ENCODE measurements at regions not wholly inside any gene's neighbourhood (a gene's known extent, or its start where the extent isn't known, plus 50 kb on each side); places are given as distances from the start of the nearest gene placed in this dataset.

DNA sequence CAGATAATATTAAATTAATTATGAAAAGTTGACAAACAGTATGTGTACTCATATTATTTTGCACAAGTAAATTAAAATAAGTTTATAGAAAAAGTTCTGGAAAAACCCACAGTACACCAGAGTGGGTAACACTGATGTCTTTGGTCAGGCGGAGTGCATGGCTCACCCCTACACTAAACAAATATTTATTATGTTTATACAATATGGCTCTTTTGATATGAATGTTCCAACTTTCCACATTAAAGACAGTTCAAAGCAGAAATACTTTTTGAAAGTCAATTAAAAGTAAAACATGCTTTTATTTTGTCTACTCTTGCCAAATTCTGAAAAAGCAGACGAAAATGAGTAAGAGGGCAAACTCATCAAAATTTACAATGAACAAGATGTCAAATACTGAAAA, 56.2 kb upstream of the DCBLD2 start:
- Histone ChIP-seq H3K9ac (ENCODE audit: insufficient read depth, low read length) (no peak overlapping the region), H3K4me2 (ENCODE audit: extremely low read depth, insufficient read depth, low read length) (no peak overlapping the region), H4K20me1 (ENCODE audit: control insufficient read depth, extremely low read depth, insufficient read depth, low read length) (no peaks in the 10 kb centered on the region), H3K9me3 (ENCODE audit: control insufficient read depth, insufficient read depth, low read depth, low read length) (no peaks in the 10 kb centered on the region), H3K4me3 (replicated peaks in 1 of 4; ENCODE audit: control extremely low read depth in 1 of 4, insufficient read depth in 1 of 4, low read depth in 3 of 4, low read length in 4 of 4) (no peak overlapping the region), H3K36me3 (ENCODE audit: control insufficient read depth, insufficient read depth, low read length) (no peaks in the 10 kb centered on the region), H3K79me2 (ENCODE audit: control insufficient read depth, insufficient read depth, low read length) (no peaks in the 10 kb centered on the region), H2AFZ (ENCODE audit: low read length) (no peak overlapping the region), H3K27me3 (ENCODE audit: control insufficient read depth, insufficient read depth, low read length) (no peaks in the 10 kb centered on the region), H3K27ac (ENCODE audit: insufficient read depth, low read length) (no peak overlapping the region), H3K4me1 (ENCODE audit: control insufficient read depth, extremely low read depth, insufficient read depth, low read length) (peaks cover 11% of the 10 kb centered on the region)
- no peak for DNase-seq (ENCODE audit: low read depth in 2 of 2)
- TF ChIP-seq, protein P1, sequence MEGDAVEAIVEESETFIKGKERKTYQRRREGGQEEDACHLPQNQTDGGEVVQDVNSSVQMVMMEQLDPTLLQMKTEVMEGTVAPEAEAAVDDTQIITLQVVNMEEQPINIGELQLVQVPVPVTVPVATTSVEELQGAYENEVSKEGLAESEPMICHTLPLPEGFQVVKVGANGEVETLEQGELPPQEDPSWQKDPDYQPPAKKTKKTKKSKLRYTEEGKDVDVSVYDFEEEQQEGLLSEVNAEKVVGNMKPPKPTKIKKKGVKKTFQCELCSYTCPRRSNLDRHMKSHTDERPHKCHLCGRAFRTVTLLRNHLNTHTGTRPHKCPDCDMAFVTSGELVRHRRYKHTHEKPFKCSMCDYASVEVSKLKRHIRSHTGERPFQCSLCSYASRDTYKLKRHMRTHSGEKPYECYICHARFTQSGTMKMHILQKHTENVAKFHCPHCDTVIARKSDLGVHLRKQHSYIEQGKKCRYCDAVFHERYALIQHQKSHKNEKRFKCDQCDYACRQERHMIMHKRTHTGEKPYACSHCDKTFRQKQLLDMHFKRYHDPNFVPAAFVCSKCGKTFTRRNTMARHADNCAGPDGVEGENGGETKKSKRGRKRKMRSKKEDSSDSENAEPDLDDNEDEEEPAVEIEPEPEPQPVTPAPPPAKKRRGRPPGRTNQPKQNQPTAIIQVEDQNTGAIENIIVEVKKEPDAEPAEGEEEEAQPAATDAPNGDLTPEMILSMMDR (conservative IDR thresholded peaks at IDR 0.05 in 1 of 2, IDR thresholded peaks at IDR 0.05 in 1 of 2; ENCODE audit: low read depth in 1 of 2, low read length in 2 of 2), result no peak
- no peak for TF ChIP-seq EZH2 (IDR thresholded peaks at IDR 0.05; ENCODE audit: low read length, missing control alignments)

DNA sequence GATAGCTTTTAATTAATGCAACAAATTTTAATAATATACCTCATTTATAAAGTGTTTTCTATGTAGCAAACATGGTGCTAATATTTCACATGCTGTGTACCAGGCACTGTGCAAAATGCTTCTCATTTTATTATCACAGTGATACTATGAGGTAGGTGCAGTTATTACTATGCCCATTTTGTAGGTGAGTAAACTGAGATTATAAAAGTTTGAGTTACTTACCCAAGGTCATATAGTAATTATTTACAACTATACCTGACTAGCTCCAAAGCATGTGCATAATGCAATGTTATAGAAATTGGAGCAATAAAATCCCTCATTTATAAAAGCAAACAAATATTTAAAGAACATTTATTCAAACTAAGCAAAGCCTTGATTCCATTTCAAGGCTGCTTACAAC, 54.5 kb upstream of the DCBLD2 start:
- H3K4me1 ChIP-seq (ENCODE audit: control insufficient read depth, extremely low read depth, insufficient read depth, low read length), result peaks cover 3% of the 10 kb centered on the region
- no peaks in the 10 kb centered on the region for H3K9me3 ChIP-seq (ENCODE audit: control insufficient read depth, insufficient read depth, low read depth, low read length)
- no peak overlapping the region for H3K9ac ChIP-seq (ENCODE audit: insufficient read depth, low read length)
- H3K4me3 ChIP-seq (replicated peaks in 1 of 4; ENCODE audit: control extremely low read depth in 1 of 4, insufficient read depth in 1 of 4, low read depth in 3 of 4, low read length in 4 of 4), result no peak overlapping the region
- H3K27ac ChIP-seq (ENCODE audit: insufficient read depth, low read length), result no peak overlapping the region
- H2AFZ ChIP-seq (ENCODE audit: low read length), result no peak overlapping the region
- no peak for DNase-seq (ENCODE audit: low read depth in 2 of 2)
- no peaks in the 10 kb centered on the region for H3K79me2 ChIP-seq (ENCODE audit: control insufficient read depth, insufficient read depth, low read length)
- no peaks in the 10 kb centered on the region for H3K36me3 ChIP-seq (ENCODE audit: control insufficient read depth, insufficient read depth, low read length)
- no peak for TF ChIP-seq EZH2 (IDR thresholded peaks at IDR 0.05; ENCODE audit: low read length, missing control alignments)
- TF ChIP-seq, protein P1 (conservative IDR thresholded peaks at IDR 0.05 in 1 of 2, IDR thresholded peaks at IDR 0.05 in 1 of 2; ENCODE audit: low read depth in 1 of 2, low read length in 2 of 2), result no peak
- H3K4me2 ChIP-seq (ENCODE audit: extremely low read depth, insufficient read depth, low read length), result no peak overlapping the region
- H3K27me3 ChIP-seq (ENCODE audit: control insufficient read depth, insufficient read depth, low read length), result no peaks in the 10 kb centered on the region
- H4K20me1 ChIP-seq (ENCODE audit: control insufficient read depth, extremely low read depth, insufficient read depth, low read length), result no peaks in the 10 kb centered on the region

DNA sequence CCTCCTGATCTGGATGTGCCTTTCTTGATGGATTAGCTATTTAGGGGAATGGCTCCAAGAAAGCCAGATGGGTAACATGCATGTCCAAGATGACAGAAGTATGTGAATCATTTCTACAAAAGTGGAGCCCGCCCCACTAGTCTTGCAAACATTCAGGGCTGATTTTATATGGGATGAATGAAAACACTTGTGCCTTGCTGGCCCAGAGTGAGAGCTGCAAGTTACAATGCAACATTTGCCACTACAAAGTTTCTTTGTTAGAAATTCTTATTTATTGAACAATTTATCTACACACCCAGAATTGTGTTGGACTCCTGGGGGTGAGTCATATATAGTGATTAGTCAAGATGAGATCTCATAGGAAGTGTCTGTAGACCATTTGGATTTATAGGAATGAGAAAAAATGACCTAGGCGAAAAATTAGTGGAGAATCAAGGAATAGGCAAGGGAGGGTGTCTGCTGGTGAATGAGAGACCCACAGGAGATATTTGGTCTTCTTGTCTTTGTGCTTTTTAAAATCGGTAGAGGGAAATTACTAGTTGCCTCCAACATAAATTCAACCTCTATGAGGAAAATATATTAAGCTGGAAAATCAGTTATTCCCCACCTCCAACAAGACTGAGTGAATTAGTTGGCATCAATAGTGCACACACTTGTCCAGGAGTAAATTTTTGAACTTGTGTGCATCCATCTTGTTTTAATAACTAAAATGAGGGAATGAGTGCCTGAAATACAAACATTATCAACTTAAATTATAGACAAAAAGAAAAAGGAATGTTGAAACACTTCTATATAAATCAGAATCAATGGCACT, 53.5 kb upstream of the DCBLD2 start:
- no peaks in the 10 kb centered on the region for H3K9me3 ChIP-seq (ENCODE audit: control insufficient read depth, insufficient read depth, low read depth, low read length)
- no peak overlapping the region for H3K27ac ChIP-seq (ENCODE audit: insufficient read depth, low read length)
- no peak overlapping the region for H3K9ac ChIP-seq (ENCODE audit: insufficient read depth, low read length)
- peaks cover 2% of the 10 kb centered on the region for H3K4me1 ChIP-seq (ENCODE audit: control insufficient read depth, extremely low read depth, insufficient read depth, low read length)
- H3K79me2 ChIP-seq (ENCODE audit: control insufficient read depth, insufficient read depth, low read length), result no peaks in the 10 kb centered on the region
- no peaks in the 10 kb centered on the region for H4K20me1 ChIP-seq (ENCODE audit: control insufficient read depth, extremely low read depth, insufficient read depth, low read length)
- no peak for TF ChIP-seq EZH2 (IDR thresholded peaks at IDR 0.05; ENCODE audit: low read length, missing control alignments)
- H3K4me3 ChIP-seq (replicated peaks in 1 of 4; ENCODE audit: control extremely low read depth in 1 of 4, insufficient read depth in 1 of 4, low read depth in 3 of 4, low read length in 4 of 4), result no peak overlapping the region
- DNase-seq (ENCODE audit: low read depth in 2 of 2), result peak; percentile 55 to 70
- H2AFZ ChIP-seq (ENCODE audit: low read length), result no peak overlapping the region
- no peaks in the 10 kb centered on the region for H3K27me3 ChIP-seq (ENCODE audit: control insufficient read depth, insufficient read depth, low read length)
- H3K36me3 ChIP-seq (ENCODE audit: control insufficient read depth, insufficient read depth, low read length), result no peaks in the 10 kb centered on the region
- H3K4me2 ChIP-seq (ENCODE audit: extremely low read depth, insufficient read depth, low read length), result no peak overlapping the region
